Ovary (tissue), 3 donors: ENCODE measurements at regions not wholly inside any gene's neighbourhood (a gene's known extent, or its start where the extent isn't known, plus 50 kb on each side); places are given as distances from the start of the nearest gene placed in this dataset.

ENCODE experiments used
- EP300 ChIP-seq: sonication (generic); formaldehyde crosslinking; IDR thresholded peaks from one replicate; pipeline ENCODE4 v1.6.1; 2017; ENCODE audit warnings: antibody characterized with exemption
- POLR2A ChIP-seq: fragments of 450-650 bp; IDR thresholded peaks from one replicate; pipeline ENCODE4 v1.6.1; 2017; ENCODE audit warnings: antibody characterized with exemption, mild to moderate bottlenecking, moderate library complexity
- TF ChIP-seq, protein P1 (sequence below), 3 donors: fragments of 450-650 bp in 2 of 3; fragments of 200-600 bp in 1 of 3; IDR thresholded peaks; one replicate each; pipeline versions ENCODE4 v1.5.1 to v1.8.0; 2016 to 2022; ENCODE audit warnings: antibody characterized with exemption in 3 of 3, mild to moderate bottlenecking in 1 of 3
- donor health status: DM: no; HTN: no; CAD: no.

DNA sequence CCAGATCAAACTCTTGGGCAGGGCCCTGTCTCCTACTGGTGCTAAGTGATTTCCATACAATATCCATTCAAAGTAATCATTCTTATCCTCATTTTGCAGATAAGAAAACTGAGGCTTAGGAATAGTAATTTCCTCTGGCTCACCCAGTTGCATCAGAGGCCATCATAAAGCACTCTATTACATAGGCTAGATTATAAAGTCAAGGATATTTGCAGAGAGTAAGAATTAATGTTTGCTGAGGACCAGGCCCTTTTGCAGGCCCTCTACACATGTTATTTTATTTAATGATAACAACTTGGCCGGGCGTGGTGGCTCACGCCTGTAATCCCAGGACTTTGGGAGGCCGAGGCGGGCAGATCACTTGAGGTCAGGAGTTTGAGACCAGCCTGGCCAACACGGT, 316.8 kb downstream of the ZNF674 start:
- TF ChIP-seq, protein P1, sequence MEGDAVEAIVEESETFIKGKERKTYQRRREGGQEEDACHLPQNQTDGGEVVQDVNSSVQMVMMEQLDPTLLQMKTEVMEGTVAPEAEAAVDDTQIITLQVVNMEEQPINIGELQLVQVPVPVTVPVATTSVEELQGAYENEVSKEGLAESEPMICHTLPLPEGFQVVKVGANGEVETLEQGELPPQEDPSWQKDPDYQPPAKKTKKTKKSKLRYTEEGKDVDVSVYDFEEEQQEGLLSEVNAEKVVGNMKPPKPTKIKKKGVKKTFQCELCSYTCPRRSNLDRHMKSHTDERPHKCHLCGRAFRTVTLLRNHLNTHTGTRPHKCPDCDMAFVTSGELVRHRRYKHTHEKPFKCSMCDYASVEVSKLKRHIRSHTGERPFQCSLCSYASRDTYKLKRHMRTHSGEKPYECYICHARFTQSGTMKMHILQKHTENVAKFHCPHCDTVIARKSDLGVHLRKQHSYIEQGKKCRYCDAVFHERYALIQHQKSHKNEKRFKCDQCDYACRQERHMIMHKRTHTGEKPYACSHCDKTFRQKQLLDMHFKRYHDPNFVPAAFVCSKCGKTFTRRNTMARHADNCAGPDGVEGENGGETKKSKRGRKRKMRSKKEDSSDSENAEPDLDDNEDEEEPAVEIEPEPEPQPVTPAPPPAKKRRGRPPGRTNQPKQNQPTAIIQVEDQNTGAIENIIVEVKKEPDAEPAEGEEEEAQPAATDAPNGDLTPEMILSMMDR (IDR thresholded peaks at IDR 0.05): no peak
- TF ChIP-seq POLR2A (no peak), EP300 (no peak)
